HEK293T (cell line): ENCODE measurements at regions not wholly inside any gene's neighbourhood (a gene's known extent, or its start where the extent isn't known, plus 50 kb on each side); places are given as distances from the start of the nearest gene placed in this dataset.

ENCODE experiments used
- CTCF ChIA-PET: fragments of 350-600 bp; formaldehyde crosslinking; extraction: SDS; loops from one replicate; lab custom pipeline; 2021; ENCODE audit warnings: antibody characterized with exemption, inconsistent platforms; lab: Yijun Ruan, JAX
- POLR2A ChIA-PET: fragments of 350-600 bp; formaldehyde crosslinking; extraction: SDS; loops from one replicate; lab custom pipeline; 2020; ENCODE audit warnings: antibody characterized with exemption, inconsistent platforms; lab: Yijun Ruan, JAX
- DNase-seq: peaks from one replicate; pipeline ENCODE4 v3.0.0; 2012; ENCODE audit warnings: mixed read lengths; ENCODE audit errors: extremely low spot score
- ARNT ChIP-seq: fragments of 450-650 bp; IDR thresholded peaks from 2 replicates; pipeline ENCODE4 v1.6.1; 2017; ENCODE audit warnings: mild to moderate bottlenecking
- BHLHE40 ChIP-seq: fragments of 450-650 bp; IDR thresholded peaks from 2 replicates; pipeline ENCODE4 v1.6.1; 2016; ENCODE audit warnings: mild to moderate bottlenecking, moderate library complexity, borderline replicate concordance
- CTBP1 ChIP-seq: fragments of 450-650 bp; IDR thresholded peaks from 2 replicates; pipeline ENCODE4 v1.6.1; 2016; ENCODE audit warnings: borderline replicate concordance
- ELF4 ChIP-seq: fragments of 450-650 bp; IDR thresholded peaks from 2 replicates; pipeline ENCODE4 v1.6.1; 2017; ENCODE audit warnings: antibody characterized with exemption
- FOXA1 ChIP-seq: fragments of 450-650 bp; IDR thresholded peaks from 2 replicates; pipeline ENCODE4 v1.6.1; 2016; ENCODE audit warnings: mild to moderate bottlenecking
- FOXK2 ChIP-seq: fragments of 450-650 bp; IDR thresholded peaks from 2 replicates; pipeline ENCODE4 v1.6.1; 2016; ENCODE audit warnings: mild to moderate bottlenecking
- FOXM1 ChIP-seq: fragments of 450-650 bp; IDR thresholded peaks from 2 replicates; pipeline ENCODE4 v1.6.1; 2017; ENCODE audit warnings: mild to moderate bottlenecking, borderline replicate concordance
- HDGF ChIP-seq: fragments of 450-650 bp; IDR thresholded peaks from 2 replicates; pipeline ENCODE4 v1.6.1; 2017; ENCODE audit warnings: antibody characterized with exemption, borderline replicate concordance
- L3MBTL2 ChIP-seq: fragments of 450-650 bp; conservative IDR thresholded peaks from 2 replicates; pipeline ENCODE4 v1.6.1; 2016; ENCODE audit warnings: mild to moderate bottlenecking
- LEF1 ChIP-seq: fragments of 450-650 bp; IDR thresholded peaks from 2 replicates; pipeline ENCODE4 v1.6.1; 2017; ENCODE audit warnings: mild to moderate bottlenecking, borderline replicate concordance
- NFRKB ChIP-seq: fragments of 450-650 bp; IDR thresholded peaks from 2 replicates; pipeline ENCODE4 v1.6.1; 2016; ENCODE audit warnings: mild to moderate bottlenecking, moderate library complexity
- SP1 ChIP-seq: fragments of 450-650 bp; IDR thresholded peaks from 2 replicates; pipeline ENCODE4 v1.6.1; 2017
- SUZ12 ChIP-seq: fragments of 450-650 bp; IDR thresholded peaks from 2 replicates; pipeline ENCODE4 v1.6.1; 2016; ENCODE audit warnings: mild to moderate bottlenecking
- TARDBP ChIP-seq: fragments of 450-650 bp; IDR thresholded peaks from 2 replicates; pipeline ENCODE4 v1.6.1; 2016
- ZNF384 ChIP-seq: fragments of 450-650 bp; IDR thresholded peaks from 2 replicates; pipeline ENCODE4 v1.6.1; 2016
- TF ChIP-seq, protein P1 (sequence below): fragments of 450-650 bp; IDR thresholded peaks from 2 replicates; pipeline ENCODE4 v1.6.1; 2016

DNA sequence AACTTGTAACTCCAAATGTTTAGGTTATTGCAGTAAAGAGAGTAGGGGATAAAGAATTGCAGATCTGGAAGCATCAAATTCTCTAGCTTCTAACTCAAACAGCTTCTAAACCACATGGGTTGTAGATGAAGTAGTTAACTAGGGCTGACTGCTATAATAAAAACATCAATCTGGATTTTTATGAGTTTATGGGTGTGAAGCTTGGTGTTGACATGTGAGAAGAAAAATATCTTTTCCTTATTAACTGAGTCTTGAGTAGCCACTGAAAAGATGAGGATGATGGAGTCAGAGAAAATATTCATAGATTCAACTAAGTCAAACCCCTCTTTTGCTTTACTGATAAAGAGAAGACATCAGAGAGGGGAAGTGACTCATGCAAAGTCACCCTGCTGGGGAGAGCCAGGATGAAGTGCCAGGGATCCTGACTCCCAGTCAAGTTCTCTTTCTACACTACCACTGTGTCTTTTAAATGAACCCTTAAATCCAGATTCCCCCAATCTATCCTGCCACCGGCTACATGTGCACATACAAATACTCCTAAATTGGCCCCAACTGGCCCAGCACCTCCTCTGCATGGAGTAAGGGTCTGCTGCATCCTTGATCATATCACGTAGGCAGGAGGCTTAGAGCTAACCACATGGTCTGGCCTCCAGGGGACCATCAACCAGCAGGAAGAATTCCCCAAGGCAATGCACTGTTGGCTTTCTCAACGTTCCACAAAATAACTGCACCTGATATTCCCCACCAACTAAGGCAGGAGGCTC lies 264.0 kb upstream of the CCL2 start:
- POLR2A ChIA-PET, result no interaction called here
- CTCF ChIA-PET, result no interaction called here

DNA sequence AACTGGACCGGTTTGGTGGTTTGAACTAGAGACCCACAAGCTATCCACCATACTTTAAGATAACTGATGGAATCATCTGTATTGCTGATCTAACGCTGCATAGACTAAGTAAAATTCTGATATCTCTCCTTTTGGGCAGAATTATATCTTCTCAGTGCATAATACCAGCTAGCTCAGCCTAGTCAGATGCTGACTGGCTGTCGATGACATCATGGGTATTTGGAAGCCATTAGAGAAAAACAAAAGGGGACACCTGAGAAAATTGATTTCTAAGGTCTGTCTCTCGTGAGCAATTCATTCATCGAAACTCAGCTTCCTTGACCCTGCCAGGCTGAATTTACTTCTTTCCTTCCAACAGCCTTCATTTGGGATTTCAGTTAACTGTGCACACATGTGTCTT lies 263.0 kb upstream of the CCL2 start:
- TF ChIP-seq L3MBTL2 (no peak), NFRKB (no peak), FOXM1 (no peak), CTBP1 (no peak), LEF1 (no peak), BHLHE40 (no peak)
- TF ChIP-seq, protein P1, sequence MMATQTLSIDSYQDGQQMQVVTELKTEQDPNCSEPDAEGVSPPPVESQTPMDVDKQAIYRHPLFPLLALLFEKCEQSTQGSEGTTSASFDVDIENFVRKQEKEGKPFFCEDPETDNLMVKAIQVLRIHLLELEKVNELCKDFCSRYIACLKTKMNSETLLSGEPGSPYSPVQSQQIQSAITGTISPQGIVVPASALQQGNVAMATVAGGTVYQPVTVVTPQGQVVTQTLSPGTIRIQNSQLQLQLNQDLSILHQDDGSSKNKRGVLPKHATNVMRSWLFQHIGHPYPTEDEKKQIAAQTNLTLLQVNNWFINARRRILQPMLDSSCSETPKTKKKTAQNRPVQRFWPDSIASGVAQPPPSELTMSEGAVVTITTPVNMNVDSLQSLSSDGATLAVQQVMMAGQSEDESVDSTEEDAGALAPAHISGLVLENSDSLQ, result no peak
- no peak for DNase-seq
- POLR2A ChIA-PET, result no interaction called here
- CTCF ChIA-PET, result no interaction called here

More for the DNA sequence above, 264.0 kb upstream of the CCL2 start:
- no peak for TF ChIP-seq SP1
- TF ChIP-seq FOXA1, result no peak
- no peak for TF ChIP-seq NFRKB
- TF ChIP-seq LEF1, result no peak
- no peak for TF ChIP-seq CTBP1
- TF ChIP-seq TARDBP, result no peak
- TF ChIP-seq FOXK2, result no peak
- no peak for TF ChIP-seq L3MBTL2
- TF ChIP-seq FOXM1, result no peak
- TF ChIP-seq BHLHE40, result no peak
- TF ChIP-seq, protein P1, result no peak
- TF ChIP-seq ARNT, result no peak
- no peak for TF ChIP-seq SUZ12
- no peak for TF ChIP-seq ELF4
- no peak for TF ChIP-seq HDGF
- no peak for DNase-seq

DNA sequence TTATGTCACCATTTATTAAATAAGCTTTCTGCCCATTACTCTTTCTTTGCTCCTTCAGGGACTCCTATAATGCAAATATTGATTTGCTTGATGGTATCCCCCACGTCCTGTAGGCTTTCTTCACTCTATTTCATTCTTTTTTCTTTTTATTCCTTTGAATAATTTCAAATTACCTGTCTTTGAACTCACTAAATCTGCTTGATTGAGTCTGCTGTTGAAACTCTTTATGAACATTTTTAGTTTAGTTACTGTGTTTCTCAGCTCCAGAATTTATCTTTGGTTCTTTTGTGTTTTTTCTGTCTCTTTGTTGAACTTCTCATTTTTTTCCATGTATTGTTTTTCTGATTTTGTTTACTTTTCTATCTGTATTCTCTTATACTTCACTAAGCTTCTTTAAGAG lies 254.4 kb upstream of the CCL2 start:
- CTCF ChIA-PET, result no interaction called here
- POLR2A ChIA-PET, result no interaction called here
- DNase-seq, result no peak
- TF ChIP-seq SUZ12, result no peak
- TF ChIP-seq BHLHE40, result no peak
- TF ChIP-seq, protein P1, result no peak
- TF ChIP-seq CTBP1, result no peak
- TF ChIP-seq FOXK2, result no peak
- TF ChIP-seq FOXM1, result no peak
- no peak for TF ChIP-seq SP1
- TF ChIP-seq ELF4, result no peak
- no peak for TF ChIP-seq NFRKB
- TF ChIP-seq ARNT, result no peak
- no peak for TF ChIP-seq L3MBTL2
- TF ChIP-seq ZNF384, result no peak
- TF ChIP-seq FOXA1, result no peak
- TF ChIP-seq HDGF, result no peak
- TF ChIP-seq TARDBP, result no peak
- TF ChIP-seq LEF1, result no peak

DNA sequence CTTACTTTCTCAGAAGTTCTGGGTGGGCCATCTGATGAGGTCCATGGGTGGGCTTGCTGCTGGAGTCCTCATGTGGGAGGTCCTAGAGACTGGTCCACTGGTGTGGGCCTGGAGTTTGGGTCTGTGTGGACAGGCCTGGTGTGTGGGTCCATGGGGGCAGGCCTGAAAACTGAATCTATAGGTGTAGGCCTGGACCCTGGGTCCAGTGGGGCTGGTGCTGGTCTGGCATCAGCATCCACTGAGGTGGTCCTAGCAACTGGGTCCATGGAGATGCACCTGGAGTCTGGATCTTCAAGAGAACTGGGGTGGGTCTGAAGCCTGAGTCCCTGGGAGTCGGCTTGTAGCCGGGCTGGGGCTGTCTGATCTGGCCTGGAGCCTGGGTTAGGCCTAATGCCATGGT lies 253.8 kb upstream of the CCL2 start:
- CTCF ChIA-PET, result no interaction called here
- no peak for TF ChIP-seq BHLHE40
- no peak for TF ChIP-seq ZNF384
- no peak for TF ChIP-seq FOXK2
- TF ChIP-seq HDGF, result no peak
- no peak for TF ChIP-seq CTBP1
- no peak for TF ChIP-seq ARNT
- no peak for TF ChIP-seq NFRKB
- no peak for TF ChIP-seq SP1
- no peak for TF ChIP-seq FOXA1
- TF ChIP-seq ELF4, result no peak
- TF ChIP-seq SUZ12, result no peak
- TF ChIP-seq TARDBP, result no peak
- TF ChIP-seq, protein P1, result no peak
- TF ChIP-seq L3MBTL2, result no peak
- no peak for TF ChIP-seq LEF1
- TF ChIP-seq FOXM1, result no peak
- POLR2A ChIA-PET, result no interaction called here
- DNase-seq, result no peak

DNA sequence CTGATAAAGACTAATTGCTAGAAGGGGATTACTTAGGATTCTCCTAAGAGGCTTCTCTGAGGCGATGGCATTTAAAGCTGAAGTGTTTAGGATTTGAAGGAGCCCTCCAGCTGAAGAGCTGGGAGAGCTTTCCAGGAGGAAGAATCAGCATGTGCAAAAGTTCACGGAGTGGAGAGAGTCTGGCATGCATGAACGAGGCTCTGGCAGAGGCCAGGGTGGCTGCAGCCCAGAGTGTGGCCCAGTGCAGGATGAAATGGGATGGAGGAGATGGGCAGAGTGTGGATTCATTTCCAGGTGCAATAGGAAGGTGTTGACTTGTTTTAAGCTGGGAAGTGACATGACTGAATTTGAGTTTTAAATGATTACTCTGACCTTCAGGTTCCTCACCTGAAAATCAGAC lies 249.0 kb upstream of the CCL2 start:
- CTCF ChIA-PET, result no interaction called here
- TF ChIP-seq FOXA1, result no peak
- POLR2A ChIA-PET, result no interaction called here
- DNase-seq, result no peak

DNA sequence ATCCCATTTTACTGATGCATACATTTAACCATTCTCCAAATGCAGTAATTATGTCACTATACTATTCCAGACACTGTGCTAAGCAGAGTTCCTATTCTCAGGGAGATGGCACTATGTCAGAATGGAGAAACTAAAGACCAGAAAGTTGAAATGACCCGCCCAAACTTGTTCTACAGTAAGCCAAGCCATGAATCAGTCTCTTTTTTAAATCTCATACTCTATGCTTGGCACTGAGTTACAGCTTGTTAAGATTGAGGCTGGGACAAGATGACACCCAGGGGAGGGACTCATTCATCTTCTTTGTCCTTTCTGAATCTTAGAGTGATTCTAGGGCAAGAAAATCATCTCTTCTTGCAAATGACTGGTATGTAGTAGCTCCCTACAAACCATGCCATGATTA lies 247.0 kb upstream of the CCL2 start:
- ChIA-PET CTCF (no interaction called here), POLR2A (no interaction called here)
- DNase-seq, result no peak
- TF ChIP-seq CTBP1, result no peak
